ENCODE measurements at regions not wholly inside any gene's neighbourhood (a gene's known extent, or its start where the extent isn't known, plus 50 kb on each side); places are given as distances from the start of the nearest gene placed in this dataset.

DNA sequence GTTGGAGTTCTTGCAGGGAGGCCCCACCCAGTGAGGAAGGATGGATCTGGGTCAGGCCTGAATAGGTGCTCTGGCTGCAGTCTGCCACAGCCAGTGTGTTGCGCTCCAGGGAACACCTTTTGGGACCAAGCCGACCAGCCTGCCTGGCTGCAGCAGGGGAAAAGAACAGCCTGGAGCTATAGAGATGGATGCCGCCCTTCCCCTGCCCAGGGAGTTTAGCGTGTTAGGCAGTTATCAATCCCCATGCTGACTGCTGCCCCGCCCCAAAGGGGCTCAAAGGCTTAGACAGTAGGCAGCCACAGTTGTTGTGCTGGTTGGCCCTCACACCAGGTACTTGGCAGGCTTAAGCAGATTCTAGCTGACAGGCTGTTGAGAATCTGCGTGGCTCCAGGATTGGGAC, 153.4 kb upstream of the ADAMTS19 start:
- H3K4me3 ChIP-seq = no peak overlapping the region
- TF ChIP-seq, protein P1, sequence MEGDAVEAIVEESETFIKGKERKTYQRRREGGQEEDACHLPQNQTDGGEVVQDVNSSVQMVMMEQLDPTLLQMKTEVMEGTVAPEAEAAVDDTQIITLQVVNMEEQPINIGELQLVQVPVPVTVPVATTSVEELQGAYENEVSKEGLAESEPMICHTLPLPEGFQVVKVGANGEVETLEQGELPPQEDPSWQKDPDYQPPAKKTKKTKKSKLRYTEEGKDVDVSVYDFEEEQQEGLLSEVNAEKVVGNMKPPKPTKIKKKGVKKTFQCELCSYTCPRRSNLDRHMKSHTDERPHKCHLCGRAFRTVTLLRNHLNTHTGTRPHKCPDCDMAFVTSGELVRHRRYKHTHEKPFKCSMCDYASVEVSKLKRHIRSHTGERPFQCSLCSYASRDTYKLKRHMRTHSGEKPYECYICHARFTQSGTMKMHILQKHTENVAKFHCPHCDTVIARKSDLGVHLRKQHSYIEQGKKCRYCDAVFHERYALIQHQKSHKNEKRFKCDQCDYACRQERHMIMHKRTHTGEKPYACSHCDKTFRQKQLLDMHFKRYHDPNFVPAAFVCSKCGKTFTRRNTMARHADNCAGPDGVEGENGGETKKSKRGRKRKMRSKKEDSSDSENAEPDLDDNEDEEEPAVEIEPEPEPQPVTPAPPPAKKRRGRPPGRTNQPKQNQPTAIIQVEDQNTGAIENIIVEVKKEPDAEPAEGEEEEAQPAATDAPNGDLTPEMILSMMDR (IDR thresholded peaks at IDR 0.05) = no peak
- DNase-seq (ENCODE audit: low spot score) = no peak
- H3K27ac ChIP-seq = no peak overlapping the region

DNA sequence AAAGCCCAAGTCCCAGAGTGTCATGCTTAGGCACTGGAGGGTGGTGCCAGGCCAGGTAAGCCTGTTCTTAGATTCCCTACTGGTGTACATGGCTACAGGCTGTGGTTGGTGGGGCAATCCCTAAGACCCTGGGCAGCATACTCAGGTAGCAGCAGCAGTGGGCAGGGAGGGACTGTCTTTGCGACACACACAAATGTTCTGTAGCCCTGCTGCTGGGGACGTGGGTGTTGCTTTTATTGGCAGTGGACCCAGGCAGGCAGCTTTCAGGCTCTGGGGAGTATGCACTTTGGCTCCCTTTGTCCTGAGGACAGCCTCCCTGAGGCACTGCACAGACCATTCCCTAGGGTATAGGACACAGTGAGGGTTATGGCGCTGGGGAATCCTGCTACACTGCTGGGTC, 137.1 kb upstream of the ADAMTS19 start:
- TF ChIP-seq, protein P1 (IDR thresholded peaks at IDR 0.05) = no peak
- no peak for DNase-seq (ENCODE audit: low spot score)
- Histone ChIP-seq H3K4me3 (no peak overlapping the region), H3K27ac (no peak overlapping the region)

DNA sequence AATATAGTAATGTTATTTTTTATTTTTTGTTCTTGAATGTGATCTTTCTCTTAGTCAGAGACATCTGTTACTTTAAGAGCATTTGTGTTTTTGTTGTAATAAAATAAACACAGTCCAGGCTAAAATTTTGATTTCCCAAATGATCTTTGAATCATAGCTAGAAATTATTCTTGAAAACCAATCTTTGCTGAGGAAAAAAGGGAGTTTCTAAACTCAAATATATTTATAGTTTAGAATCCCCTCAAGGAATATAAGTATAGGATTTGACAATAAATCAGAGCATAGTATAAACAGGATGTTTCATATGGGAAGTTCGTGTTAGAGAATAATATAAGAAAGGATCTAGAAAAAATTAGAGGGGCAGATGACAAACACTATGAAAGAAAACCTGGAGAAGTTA, 118.8 kb upstream of the ADAMTS19 start:
- no peak overlapping the region for H3K27ac ChIP-seq
- no peak overlapping the region for H3K4me3 ChIP-seq
- DNase-seq (ENCODE audit: low spot score) = no peak
- TF ChIP-seq, protein P1 (IDR thresholded peaks at IDR 0.05) = no peak

DNA sequence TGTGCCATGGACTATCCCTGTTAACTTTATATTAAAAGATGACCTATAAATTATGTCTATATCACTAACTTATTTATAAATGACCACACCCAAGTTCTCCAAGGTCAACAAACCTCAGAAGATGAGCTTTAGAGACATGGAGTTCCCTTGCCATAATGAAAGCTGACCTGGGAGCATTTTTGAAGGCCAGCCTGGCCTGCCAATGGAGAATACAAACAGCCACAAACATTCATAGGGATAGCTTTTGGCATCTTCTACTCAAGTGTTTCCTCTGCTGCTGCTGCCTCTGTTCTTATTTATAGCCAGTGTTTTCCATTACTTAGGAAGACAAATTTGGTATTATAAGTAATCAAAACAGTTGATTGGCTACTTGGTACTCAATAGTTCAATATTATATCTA, 117.3 kb upstream of the ADAMTS19 start:
- H3K4me3 ChIP-seq = no peak overlapping the region
- no peak overlapping the region for H3K27ac ChIP-seq
- TF ChIP-seq, protein P1 (IDR thresholded peaks at IDR 0.05) = no peak
- DNase-seq (ENCODE audit: low spot score) = no peak

DNA sequence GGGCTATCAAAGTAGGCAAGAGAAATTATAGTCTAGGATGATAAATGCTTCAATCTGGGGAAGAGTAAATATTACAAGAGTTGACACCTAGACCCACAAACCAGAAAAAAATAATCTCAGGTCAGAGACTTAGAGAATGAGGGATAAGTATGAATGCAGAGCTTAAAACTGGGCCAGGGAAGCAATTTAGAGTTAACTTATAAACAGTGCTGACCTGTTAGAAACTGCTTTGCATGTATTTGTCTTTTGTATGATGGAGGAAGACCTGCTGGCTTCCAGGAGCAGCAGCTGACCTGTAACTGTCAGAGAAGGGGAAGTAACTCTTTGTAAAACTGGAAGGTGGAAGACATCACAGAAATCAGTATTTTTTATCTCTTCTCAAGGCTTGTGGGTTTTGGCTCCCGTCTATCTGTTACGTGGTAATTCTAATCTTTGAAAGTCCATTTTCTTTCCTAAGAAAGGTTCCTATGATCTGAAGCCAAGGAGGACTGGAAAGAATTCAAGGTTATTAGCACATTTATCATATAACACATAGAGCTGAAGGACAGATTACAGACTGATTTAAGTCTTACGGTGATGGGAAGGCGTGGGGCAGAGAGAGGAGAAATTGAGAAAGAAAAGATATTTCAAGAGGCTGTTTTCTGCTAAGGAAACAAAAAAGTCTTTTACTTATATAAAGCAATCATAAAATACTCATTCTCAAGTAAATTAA, 114.7 kb upstream of the ADAMTS19 start:
- Histone ChIP-seq H3K27ac (no peak overlapping the region), H3K4me3 (no peak overlapping the region)
- TF ChIP-seq, protein P1 (IDR thresholded peaks at IDR 0.05) = no peak
- DNase-seq (ENCODE audit: low spot score) = no peak

DNA sequence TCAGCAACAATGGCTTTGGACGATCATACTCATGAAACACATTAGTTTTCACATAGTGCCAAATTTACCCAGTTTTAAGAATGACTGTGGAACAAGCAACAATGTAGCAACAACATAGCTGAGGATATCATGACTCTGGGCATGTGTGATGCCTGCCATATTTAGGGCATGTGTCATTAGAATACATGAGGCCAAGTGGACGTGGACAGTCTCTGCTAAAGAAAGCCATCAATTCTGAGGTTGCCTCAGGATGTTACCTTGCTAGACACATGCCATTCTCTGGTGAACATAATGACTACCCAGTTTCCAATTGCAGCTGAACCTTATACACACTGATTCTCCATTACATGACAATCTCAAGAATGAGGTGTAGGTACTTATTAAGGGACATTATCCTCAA, 103.3 kb upstream of the ADAMTS19 start:
- no peak overlapping the region for H3K27ac ChIP-seq
- H3K4me3 ChIP-seq = no peak overlapping the region
- DNase-seq (ENCODE audit: low spot score) = no peak
- TF ChIP-seq, protein P1 (IDR thresholded peaks at IDR 0.05) = no peak

DNA sequence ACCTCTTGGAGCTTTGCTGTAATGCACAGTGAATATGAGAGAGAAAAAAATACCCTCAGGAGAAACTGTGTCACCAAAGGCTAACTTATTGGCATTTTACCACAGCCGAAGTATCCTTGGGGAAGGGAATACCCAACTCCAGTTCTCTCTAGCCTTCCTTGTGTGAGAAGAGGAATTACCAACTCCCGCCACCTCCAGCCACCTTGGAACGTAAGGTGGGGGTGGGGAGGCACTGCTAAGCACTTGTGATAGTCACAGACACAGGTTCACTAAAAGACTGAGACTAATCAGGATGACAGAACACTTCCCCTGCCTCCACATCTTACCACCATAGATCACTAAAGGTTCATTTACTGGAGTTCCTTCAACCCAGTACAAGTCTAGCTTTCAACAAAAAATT, 102.0 kb upstream of the ADAMTS19 start:
- TF ChIP-seq, protein P1 (IDR thresholded peaks at IDR 0.05) = no peak
- no peak for DNase-seq (ENCODE audit: low spot score)
- Histone ChIP-seq H3K4me3 (no peak overlapping the region), H3K27ac (no peak overlapping the region)

Measured in coronary artery (tissue), 2 donors.